ENCODE measurements at regions not wholly inside any gene's neighbourhood (a gene's known extent, or its start where the extent isn't known, plus 50 kb on each side); places are given as distances from the start of the nearest gene placed in this dataset.

DNA sequence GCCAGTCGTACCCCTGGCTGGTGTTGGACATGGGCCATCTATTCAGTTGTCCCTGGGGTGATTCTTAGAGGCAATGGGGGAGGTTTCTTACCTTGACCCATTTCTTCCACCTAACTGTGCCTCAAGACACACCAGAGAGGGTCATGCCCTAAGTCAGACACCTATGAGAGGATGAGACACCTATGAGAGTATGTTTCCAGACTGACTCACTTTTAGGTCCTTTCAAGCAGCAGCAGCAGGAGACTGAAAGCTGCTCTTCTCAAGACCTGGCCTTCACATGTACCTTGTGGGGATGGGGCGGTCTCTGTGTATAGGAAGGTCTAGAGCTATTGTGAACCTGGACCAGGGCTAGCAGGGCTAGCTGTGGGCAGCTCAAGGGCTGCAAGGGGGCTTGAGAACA, 130.1 kb downstream of the TENT4A start:
- WGBS (ENCODE audit: insufficient coverage): 90% methylated on average over 1 of the region's 2 CpGs
- CTCF ChIA-PET: no interaction called here
- no peaks in the 10 kb centered on the region for H3K9me3 Mint-ChIP-seq (ENCODE audit: insufficient read depth)

DNA sequence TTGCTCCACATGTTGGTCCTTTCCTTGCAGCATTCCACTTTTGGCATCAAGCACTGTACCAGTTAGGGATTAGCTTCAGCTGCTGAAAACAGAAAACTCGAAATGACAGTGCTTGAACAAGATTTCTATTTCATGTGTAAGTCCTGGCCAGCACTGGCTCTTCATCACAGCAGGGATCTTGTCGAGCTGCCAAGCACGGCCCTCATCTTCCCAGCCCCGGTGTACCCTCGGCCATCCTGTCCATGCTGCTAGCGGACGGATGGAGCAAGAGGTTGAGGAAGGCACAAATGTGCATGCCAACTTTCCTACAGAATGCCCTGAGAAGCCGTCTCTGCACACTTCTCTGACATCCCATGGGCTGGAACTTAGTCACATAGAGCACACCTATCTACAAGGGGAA, 130.6 kb downstream of the TENT4A start:
- H3K79me2 ChIP-seq (ENCODE audit: control insufficient read depth, insufficient read depth, low read length): no peaks in the 10 kb centered on the region
- H3K4me1 Mint-ChIP-seq: no peaks in the 10 kb centered on the region
- H3K9ac ChIP-seq (ENCODE audit: low read length): no peak overlapping the region
- no peak overlapping the region for H3K4me3 Mint-ChIP-seq
- ATAC-seq (ENCODE audit: low read depth): no peak
- no peak overlapping the region for H3K4me2 ChIP-seq (replicated peaks; ENCODE audit: low read depth, low read length, poor library complexity, severe bottlenecking)
- peaks cover 0 to 4% (median 0%) of the 10 kb centered on the region in 3 donors for H3K9me3 ChIP-seq (ENCODE audit: control extremely low read depth in 1 of 3, control insufficient read depth in 2 of 3, insufficient read depth in 1 of 3, low read length in 2 of 3)
- DNase-seq: no peak
- H3K27me3 ChIP-seq (replicated peaks in 1 of 4; ENCODE audit: control extremely low read depth in 1 of 4, control insufficient read depth in 3 of 4, insufficient read depth in 4 of 4, low read length in 3 of 4): no peaks in the 10 kb centered on the region
- peaks cover 15% of the 10 kb centered on the region for H3K27me3 Mint-ChIP-seq
- POLR2A ChIA-PET: no interaction called here
- intact Hi-C loops (cut with micrococcal nuclease): no loop called here
- no peaks in the 10 kb centered on the region for H3K36me3 ChIP-seq (replicated peaks in 1 of 2; ENCODE audit: control extremely low read depth in 1 of 2, control insufficient read depth in 1 of 2, extremely low read depth in 1 of 2, insufficient read depth in 2 of 2, low read length in 1 of 2)
- H3K27ac ChIP-seq (ENCODE audit: low read length in 2 of 2): no peak overlapping the region
- H3K27ac Mint-ChIP-seq: no peak overlapping the region
- 82% methylated on average over 7 of the region's 8 CpGs for WGBS (ENCODE audit: insufficient coverage)
- no peaks in the 10 kb centered on the region for H3K9me3 Mint-ChIP-seq (ENCODE audit: insufficient read depth)
- no peaks in the 10 kb centered on the region for H3K4me1 ChIP-seq (ENCODE audit: control insufficient read depth in 2 of 2, insufficient read depth in 2 of 2, low read length in 2 of 2)
- TF ChIP-seq, protein P1, sequence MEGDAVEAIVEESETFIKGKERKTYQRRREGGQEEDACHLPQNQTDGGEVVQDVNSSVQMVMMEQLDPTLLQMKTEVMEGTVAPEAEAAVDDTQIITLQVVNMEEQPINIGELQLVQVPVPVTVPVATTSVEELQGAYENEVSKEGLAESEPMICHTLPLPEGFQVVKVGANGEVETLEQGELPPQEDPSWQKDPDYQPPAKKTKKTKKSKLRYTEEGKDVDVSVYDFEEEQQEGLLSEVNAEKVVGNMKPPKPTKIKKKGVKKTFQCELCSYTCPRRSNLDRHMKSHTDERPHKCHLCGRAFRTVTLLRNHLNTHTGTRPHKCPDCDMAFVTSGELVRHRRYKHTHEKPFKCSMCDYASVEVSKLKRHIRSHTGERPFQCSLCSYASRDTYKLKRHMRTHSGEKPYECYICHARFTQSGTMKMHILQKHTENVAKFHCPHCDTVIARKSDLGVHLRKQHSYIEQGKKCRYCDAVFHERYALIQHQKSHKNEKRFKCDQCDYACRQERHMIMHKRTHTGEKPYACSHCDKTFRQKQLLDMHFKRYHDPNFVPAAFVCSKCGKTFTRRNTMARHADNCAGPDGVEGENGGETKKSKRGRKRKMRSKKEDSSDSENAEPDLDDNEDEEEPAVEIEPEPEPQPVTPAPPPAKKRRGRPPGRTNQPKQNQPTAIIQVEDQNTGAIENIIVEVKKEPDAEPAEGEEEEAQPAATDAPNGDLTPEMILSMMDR (IDR thresholded peaks at IDR 0.05): no peak
- no peak for TF ChIP-seq EZH2 (IDR thresholded peaks at IDR 0.05; ENCODE audit: borderline replicate concordance, insufficient read depth, low read depth, low read length, poor library complexity, severe bottlenecking)
- no peak overlapping the region for H2AFZ ChIP-seq (ENCODE audit: insufficient read depth, low read depth, low read length, poor library complexity, severe bottlenecking)
- H3K4me3 ChIP-seq (ENCODE audit: control extremely low read depth in 1 of 5, extremely low read depth in 1 of 5, insufficient read depth in 1 of 5, low read depth in 2 of 5, low read length in 4 of 5): no peak overlapping the region
- no peaks in the 10 kb centered on the region for H4K20me1 ChIP-seq (ENCODE audit: control insufficient read depth, insufficient read depth, low read length, poor library complexity, severe bottlenecking)
- CTCF ChIA-PET: no interaction called here

More for the DNA sequence above, 130.1 kb downstream of the TENT4A start:
- ATAC-seq (ENCODE audit: low read depth) (no peak), DNase-seq (no peak)
- peaks cover 0 to 4% (median 0%) of the 10 kb centered on the region in 3 donors for H3K9me3 ChIP-seq (ENCODE audit: control extremely low read depth in 1 of 3, control insufficient read depth in 2 of 3, insufficient read depth in 1 of 3, low read length in 2 of 3)
- H3K9ac ChIP-seq (ENCODE audit: low read length): no peak overlapping the region
- POLR2A ChIA-PET: no interaction called here
- no peaks in the 10 kb centered on the region for H3K79me2 ChIP-seq (ENCODE audit: control insufficient read depth, insufficient read depth, low read length)
- no peak overlapping the region for H2AFZ ChIP-seq (ENCODE audit: insufficient read depth, low read depth, low read length, poor library complexity, severe bottlenecking)
- H3K27me3 Mint-ChIP-seq: peaks cover 20% of the 10 kb centered on the region
- no peaks in the 10 kb centered on the region for H3K4me1 Mint-ChIP-seq
- H3K4me1 ChIP-seq (ENCODE audit: control insufficient read depth in 2 of 2, insufficient read depth in 2 of 2, low read length in 2 of 2): no peaks in the 10 kb centered on the region
- H4K20me1 ChIP-seq (ENCODE audit: control insufficient read depth, insufficient read depth, low read length, poor library complexity, severe bottlenecking): no peaks in the 10 kb centered on the region
- no peak overlapping the region for H3K27ac Mint-ChIP-seq
- H3K4me3 Mint-ChIP-seq: no peak overlapping the region
- intact Hi-C loops (cut with micrococcal nuclease): no loop called here
- no peak overlapping the region for H3K4me3 ChIP-seq (ENCODE audit: control extremely low read depth in 1 of 5, extremely low read depth in 1 of 5, insufficient read depth in 1 of 5, low read depth in 2 of 5, low read length in 4 of 5)
- no peak overlapping the region for H3K27ac ChIP-seq (ENCODE audit: low read length in 2 of 2)
- TF ChIP-seq, protein P1 (IDR thresholded peaks at IDR 0.05): no peak
- no peak for TF ChIP-seq EZH2 (IDR thresholded peaks at IDR 0.05; ENCODE audit: borderline replicate concordance, insufficient read depth, low read depth, low read length, poor library complexity, severe bottlenecking)
- no peaks in the 10 kb centered on the region for H3K27me3 ChIP-seq (replicated peaks in 1 of 4; ENCODE audit: control extremely low read depth in 1 of 4, control insufficient read depth in 3 of 4, insufficient read depth in 4 of 4, low read length in 3 of 4)
- H3K36me3 ChIP-seq (replicated peaks in 1 of 2; ENCODE audit: control extremely low read depth in 1 of 2, control insufficient read depth in 1 of 2, extremely low read depth in 1 of 2, insufficient read depth in 2 of 2, low read length in 1 of 2): no peaks in the 10 kb centered on the region
- H3K4me2 ChIP-seq (replicated peaks; ENCODE audit: low read depth, low read length, poor library complexity, severe bottlenecking): no peak overlapping the region
